HG03064 (cell line): ENCODE measurements at regions not wholly inside any gene's neighbourhood (a gene's known extent, or its start where the extent isn't known, plus 50 kb on each side); places are given as distances from the start of the nearest gene placed in this dataset.

Experiments
- ATAC-seq: cut with Tn5 transposase; IDR thresholded peaks from one replicate; pipeline ENCODE4 v1.9.1; 2021; ENCODE audit warnings: low read depth; ENCODE audit not compliant: unreplicated experiment

DNA sequence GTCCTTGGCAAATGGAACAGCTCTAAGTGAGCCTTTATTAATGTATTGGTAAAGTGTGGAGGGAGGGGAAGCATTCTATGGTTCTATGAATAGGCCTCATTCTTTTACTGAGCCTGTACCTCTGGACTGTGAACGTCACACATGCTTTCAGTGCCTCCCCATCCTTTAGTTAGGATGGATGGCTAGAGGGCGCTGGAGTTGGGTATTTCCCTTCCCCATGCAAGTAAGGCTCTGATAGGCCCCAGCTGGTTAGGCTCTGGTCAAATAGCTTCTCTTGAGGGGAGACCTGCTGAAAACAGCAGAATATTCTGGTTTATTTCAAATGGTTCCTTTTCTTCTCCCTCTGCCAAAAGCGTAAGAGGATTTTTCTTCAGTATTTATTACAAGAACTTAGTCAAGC is 860.9 kb upstream of the MDGA2 start:
- ATAC-seq = no peak

DNA sequence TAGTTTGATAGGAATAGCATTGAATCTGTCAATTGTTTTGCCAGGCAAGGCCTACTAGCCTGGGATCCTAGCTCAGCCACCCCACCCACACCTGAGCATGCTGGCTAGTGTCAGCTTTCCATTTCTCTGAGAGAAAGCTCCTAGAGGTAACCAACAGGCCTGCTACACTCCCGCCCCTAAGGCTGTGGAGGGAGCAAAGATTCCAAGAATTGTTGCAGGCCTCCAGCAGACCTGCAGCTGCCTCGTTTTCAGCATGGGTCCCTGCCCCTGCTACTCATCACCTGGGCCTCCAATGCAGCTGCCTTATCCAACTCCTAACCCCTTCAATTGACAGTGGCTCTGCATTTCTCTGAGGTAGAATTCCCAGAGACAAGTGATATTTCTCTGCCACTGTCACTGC is 852.4 kb upstream of the MDGA2 start:
- no peak for ATAC-seq

DNA sequence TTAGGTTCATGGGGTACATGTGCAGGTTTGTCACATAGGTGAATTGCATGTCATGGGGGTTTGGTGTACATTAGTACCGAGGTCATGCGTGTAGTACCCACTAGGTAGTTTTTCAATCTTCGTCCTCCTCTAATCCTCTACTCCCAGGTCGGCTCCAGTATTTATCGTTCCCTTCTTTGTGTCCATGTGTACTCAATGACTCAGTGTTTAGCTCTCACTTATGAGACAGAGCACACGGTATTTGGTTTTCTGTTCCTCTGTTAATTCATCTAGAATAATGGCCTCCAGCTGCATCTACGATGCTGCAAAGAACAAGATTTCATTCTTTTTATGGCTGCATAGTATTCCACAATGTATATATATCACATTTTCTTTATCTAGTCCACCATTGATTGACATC is 850.9 kb upstream of the MDGA2 start:
- no peak for ATAC-seq

DNA sequence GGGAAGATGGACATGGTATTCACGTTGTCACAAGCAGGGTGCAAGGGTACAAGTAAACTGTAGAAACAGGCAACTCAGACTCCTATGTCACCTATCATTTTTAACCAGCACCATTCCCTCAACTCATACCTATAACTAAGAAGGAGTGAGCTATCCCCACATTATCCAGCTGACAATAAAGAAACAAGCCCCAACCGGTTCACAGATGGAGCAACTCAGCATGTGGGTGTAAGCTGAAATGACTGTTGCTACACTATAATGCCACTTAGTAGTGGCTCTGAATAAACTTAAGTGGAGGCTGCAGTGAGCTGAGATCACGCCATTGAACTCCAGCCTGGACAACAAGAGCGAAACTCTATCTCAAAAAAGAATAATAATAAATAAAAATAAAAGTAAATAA is 829.5 kb upstream of the MDGA2 start:
- ATAC-seq = no peak

DNA sequence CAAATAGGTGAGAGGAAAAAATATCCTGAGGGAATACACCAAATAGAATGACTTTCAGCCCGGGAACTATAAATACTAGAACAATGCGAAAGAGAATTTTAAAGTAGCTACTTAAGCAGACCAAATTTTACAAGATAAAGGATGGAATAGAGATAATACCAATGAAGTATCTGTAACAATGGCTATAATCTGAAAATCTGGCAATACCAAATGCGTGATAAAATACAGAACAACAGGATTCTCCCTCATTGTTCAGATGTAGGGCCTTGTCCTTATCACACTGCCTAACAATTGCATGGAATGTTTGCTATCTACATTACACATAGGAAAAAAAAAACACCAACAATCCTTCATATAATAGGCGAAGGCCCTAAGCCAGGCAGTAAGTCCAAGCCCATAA is 815.4 kb upstream of the MDGA2 start:
- ATAC-seq = no peak

DNA sequence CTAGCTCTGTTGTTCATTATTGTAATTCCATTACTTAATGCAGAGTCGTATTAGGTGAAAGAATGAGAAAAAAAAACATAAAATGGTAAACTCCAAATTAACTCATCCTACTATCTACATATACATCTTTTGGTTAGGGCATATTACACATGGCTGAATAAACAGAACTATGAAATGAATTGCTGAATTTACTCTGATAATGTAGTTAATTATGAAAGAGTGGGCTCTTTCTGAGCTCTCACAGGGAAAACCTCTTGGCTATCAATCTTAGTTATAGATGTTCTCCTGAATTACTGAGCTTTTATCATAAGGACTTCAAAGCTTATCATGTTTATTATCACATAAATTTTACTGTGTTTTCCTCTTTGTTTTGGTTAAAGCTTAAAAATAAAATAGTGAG is 798.5 kb upstream of the MDGA2 start:
- ATAC-seq = no peak

DNA sequence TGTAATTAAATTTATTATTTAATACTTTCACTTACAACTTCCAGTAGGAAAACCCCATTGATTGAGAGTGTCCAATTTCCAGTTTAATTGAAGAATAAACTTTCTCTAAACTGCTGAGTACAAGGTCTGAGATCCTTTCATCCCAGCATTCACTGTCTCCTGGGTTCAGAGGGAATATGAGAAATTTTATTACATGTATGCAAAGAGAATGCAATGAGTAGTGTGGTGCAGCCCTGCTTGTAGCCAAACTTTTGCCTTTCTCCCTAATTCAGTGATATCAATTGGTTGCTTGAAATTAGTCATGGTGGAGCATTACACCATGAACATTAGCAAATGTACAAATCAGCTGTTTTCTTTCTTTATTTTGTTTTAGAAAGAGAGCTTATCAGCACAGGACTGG is 780.6 kb upstream of the MDGA2 start:
- ATAC-seq = no peak

DNA sequence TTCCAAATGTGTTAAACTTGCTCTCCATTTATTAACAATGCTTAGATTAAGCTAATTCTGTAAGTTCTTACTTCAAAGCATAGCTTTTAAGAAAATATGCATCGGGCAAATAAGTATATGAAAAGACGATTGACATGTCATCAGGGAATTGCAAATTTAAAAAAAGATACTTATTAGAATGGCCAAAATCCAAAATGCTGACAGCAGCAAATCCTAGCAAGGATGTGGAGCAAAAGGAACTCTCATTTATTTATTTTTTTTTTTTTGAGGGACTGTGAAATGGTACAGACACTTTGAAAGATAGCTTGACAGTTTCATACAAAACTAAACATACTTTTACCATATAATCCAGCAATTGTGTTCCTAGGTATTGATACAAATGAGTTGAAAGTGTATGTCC is 779.5 kb upstream of the MDGA2 start:
- ATAC-seq = no peak

DNA sequence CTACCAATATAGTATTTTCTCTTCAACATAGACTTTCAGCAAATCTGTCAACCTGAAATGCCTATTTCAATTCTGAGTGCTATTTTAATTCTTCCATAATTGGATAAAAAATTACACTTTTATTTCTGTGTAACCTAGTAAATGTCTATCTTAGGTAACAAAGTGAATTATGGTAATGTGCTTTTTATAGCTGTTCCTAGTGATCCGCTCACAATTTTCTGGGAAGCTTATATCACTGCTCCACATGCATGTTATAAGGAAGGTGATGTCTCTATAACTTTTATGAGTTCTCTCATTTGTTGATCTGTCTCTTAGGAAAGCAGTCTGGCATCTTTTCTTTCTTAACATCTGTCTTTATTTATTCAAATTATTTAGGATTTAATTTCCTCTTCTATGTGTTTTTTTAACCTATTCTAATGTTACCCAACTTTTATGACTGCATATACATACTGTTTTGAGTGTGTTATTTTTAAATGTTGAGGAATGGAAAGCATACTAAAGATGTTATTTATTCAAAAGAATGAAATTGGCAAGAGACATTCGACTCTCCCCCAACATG is 777.1 kb upstream of the MDGA2 start:
- ATAC-seq = no peak

DNA sequence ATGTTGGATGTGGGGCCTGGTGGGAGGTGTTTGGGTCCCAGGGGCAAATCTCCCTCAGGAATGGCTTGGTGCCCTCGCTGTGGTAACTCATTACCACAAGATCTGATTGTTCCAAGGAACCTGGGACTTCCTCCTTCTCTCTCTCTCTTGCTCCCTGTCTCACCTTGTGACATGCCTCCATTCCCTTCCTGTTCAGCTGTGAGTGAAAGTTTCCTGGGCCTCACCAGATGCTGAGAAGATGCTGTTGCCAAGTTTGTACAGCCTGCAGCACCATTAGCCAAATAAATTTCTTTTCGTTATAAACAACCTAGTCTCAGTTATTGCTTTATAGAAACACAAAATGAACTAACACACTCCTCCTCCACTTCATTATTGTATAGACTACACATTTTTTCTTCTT is 759.8 kb upstream of the MDGA2 start:
- ATAC-seq = no peak

DNA sequence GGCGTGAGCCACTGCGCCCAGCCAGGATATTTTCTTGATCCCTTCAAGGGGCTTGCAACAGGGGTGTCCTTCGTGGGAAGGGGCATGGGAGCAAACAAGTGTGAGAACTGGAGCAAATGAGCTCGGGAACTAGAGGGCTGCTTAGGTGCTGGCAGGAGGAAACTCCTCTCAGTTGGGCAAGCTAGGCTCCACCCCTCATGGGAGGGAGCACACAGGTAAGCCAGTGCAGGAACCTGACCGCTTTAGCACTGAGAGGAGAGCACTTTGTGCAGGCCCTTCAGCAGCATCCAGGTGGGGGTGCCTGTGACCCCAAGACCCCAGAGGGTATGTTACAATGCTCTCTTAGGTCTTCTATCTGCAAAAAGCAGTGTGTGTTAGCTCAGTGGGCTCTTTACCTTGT is 755.4 kb upstream of the MDGA2 start:
- no peak for ATAC-seq

DNA sequence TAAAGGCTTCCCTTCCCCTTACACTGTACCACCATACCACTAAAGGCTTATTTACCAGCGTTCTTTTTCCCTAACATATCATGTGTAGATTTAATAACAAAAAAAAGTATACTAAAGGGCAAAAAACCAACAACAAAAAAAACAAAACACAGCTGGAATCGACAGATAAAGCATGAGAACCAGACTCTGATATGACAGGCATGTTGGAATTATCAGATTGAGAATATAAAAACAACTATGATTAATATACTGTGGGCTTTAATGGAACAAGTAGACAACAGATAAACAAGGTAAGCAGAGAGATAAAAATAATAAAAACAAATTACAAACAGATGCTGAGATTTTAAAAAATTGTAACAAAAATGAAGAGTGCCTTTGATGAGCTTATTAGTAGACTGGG is 754.1 kb upstream of the MDGA2 start:
- ATAC-seq = no peak

DNA sequence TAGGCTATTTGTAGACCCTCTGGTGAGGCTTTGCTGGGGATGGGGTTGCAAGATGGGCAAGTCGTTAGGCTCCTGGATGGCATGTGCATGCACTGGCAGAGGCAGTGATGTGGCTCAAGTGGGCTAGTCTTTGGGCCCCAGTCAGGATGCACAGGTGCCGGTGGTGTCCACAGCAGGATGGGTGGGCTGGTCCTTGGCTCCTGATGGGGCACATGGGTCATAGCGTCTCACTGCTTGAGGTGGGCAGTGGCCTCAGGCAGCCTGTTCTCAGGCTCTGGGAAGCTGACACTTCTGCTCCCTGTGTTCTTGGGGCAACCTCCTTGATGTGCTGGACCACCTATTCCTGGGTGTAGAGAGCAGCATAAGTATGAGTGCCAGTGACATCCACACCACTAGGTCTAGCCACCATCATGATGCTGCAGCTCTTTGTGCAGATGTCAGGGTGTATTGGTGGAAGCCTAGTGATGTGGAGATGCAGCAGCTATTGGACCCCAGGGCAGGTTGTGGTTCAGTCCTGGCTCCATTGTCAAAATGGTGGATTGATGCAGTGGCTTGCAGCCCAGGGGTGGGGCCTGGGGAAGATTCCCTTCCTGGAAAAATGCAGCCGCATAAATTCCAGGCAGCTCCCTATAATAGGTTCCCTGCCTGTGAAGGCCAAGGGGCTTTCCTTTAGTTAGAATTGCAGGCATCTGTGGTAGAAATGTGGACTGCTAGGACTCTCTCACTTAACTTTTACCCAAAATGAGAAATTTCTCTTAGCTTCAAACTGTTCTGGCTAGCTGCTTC is 742.5 kb upstream of the MDGA2 start:
- ATAC-seq = no peak

DNA sequence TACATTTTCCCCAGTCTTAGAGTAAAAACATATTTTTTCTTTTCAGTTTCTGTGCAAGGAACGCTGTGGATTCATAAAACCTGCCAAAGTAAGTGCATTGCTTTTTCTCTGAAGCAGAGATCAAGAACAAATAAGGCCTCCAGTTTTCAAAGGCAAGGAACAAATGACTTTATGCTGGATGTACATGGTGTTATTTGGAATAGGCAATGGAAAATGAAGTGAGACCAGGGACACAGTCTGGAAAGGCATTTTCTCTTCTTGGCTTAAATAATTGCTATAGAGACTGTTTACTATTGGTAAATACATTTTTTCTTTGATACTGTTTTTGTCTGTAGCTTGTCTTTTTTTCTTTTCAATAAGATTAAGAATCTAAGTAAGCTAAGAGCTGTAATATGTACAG is 725.9 kb upstream of the MDGA2 start:
- ATAC-seq = no peak

DNA sequence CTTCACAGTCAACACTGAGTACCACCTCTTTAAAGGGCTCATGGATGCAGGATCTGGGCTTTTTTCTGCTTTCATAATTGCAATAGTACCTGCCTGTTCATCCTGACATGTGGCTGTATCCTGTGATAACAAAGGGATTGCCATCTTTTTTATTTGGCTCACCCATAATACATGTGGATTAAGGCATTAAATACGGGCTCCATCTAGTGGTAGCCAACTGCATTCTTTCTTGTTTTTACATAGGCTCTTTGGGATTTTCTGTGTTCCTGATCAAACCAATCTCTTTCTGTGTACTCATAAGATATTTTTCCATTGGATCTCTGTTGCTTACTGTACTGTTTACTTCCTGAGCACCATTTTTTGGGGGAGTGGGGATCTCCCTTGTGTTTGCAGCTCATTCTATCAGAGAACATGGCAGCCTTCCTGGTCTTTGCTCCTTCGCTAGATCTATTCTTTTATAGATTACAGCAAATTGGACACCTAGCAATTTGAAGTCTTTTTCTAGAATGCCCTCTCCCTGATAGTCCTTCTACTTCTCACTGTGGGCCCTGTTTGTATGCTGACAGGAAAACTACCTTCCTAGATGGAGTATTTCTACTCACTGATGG is 723.4 kb upstream of the MDGA2 start:
- ATAC-seq = no peak

DNA sequence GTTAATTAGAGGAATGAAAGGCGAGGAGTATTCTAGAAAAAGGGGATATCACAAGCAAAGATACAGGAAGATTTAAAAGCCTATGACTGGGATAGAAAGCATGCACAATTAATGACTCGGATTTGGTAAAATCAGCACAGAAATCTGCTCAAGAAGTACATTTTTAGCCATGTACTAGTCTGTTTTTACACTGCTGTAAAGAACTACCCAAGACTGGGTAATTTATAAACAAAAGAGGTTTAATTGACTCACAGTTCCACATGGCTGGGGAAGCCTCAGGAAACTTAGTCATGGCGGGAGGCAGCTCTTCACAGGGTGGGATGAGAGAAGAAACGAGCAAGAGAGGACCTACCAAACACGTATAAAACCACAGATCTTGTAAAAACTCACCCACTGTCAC is 716.3 kb upstream of the MDGA2 start:
- ATAC-seq = no peak

DNA sequence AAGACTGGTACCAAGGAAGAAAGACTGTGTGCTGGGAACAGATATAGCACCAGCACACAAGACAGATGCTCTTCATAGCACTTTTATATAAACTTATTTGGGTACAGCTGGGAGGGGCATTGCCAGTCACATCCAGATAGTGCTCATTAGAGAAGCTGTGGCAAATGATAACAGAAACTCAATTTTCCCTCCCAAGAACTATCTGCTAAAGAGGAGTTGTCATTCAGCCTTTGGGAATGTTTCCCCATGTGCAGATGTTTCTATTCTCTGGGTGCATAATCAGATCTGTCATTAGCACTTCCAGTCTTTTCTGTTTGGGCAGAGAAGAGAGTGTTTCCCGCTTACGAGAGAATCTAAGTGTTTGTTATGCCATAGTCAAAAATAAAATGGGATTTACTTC is 714.9 kb upstream of the MDGA2 start:
- no peak for ATAC-seq

DNA sequence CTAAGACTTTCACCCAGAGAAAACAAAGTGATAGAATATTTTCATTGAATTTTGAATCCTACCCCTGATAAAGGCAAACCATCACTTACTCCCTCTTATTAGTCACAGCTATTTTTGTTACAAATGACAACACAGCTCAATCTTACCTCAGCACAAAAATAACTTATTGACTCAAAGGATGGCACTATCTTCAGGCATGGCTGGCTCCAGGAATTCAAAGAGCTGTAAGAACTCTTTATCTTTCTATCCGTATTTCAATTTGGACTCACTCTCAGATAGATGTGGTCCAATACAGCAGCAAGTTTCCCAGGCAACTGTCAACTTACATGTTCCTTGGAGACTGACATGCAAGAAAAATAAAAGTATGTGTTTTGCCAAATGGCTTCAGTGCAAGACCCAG is 709.4 kb upstream of the MDGA2 start:
- no peak for ATAC-seq

DNA sequence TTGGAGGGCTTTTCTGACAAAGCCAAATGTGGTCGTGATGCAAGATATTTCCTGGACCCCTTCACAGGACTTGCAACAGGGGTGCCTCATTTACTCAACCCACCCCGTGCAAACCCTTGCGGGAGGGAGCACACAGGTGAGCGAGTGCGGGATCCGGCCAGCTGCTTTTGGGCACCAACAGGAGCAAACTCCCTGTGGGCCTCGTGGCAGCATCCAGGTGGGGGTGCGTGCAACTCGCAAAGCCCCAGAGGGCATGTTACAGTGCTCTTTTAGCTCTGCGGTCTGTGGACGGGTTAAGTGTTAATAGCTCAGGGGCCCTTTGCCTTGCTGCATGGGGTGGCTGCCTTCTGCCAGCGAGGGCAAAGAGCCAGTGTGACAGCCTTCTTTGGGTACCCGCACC is 707.6 kb upstream of the MDGA2 start:
- ATAC-seq = no peak

DNA sequence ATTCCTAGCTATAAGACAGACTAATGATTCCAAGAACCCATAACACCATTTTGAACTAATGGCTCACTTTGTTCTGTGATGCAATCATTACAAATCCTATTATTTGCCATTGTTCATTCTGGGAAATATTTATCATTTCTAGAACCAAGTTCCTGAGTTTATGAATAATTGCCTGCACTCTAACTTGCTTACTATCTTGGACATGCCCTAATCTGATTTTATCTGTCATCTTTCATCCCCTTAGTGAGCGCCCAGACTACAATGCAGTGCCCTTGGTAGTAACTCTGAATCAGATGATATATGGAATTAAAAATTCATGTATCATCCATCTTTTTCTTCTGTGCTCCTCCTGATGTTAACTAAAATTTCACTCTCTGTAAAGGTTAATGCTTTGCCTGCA is 703.1 kb upstream of the MDGA2 start:
- ATAC-seq = no peak

DNA sequence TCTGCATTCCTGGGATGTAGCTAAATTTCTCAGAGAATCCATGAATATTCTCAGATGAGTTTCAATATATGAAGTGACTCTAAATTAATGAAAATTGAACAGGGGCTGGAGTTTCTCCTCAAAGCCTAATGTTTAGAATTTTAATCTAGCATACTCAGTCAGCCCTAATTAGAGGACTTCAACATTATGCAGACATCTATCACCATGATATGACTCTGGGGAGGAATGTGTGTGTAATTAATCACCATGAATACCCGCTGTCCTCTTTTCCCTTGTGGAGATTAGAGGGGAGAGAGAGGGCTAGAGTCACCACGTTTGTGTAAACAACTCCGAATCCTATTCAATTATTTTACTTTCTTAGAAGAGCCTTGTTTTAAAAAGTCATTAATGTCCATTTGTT is 698.6 kb upstream of the MDGA2 start:
- ATAC-seq = no peak

DNA sequence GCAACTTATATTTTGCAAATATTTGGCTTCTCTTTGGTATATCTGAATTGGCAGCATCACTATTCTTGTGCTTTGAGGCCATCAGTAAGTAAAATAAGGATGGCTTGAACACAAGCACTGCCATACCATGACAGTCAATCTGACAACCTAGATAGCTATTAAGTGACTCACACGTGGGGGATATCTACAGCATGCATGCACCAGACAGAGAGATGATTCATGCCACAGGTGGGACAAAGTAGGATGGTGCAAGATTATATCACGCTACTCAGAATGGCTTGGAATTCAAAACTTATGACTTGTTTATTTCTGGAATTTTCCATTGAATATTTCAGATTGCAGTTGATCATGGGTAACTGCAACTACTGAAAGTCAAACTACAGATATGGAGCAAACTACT is 675.6 kb upstream of the MDGA2 start:
- no peak for ATAC-seq
